GM19193 (cell line): ENCODE measurements at regions not wholly inside any gene's neighbourhood (a gene's known extent, or its start where the extent isn't known, plus 50 kb on each side); places are given as distances from the start of the nearest gene placed in this dataset.

Experiments used
- POLR2A ChIP-seq: IDR thresholded peaks from 4 replicates; pipeline ENCODE4 v1.6.1; 2011; ENCODE audit not compliant: insufficient read depth, insufficient read length; ENCODE audit errors: extremely low read depth

GRCh38 chr13:42373048-42373812 is 101.3 kb downstream of the AKAP11 start:
- TF ChIP-seq POLR2A, result no peak

GRCh38 chr13:42375663-42376062 is 103.7 kb downstream of the AKAP11 start:
- no peak for TF ChIP-seq POLR2A

GRCh38 chr13:42377640-42378382 is 105.9 kb downstream of the AKAP11 start:
- TF ChIP-seq POLR2A, result peak; percentile 26

- peak; percentile 48 for TF ChIP-seq POLR2A
These were observed 106.4 kb downstream of the AKAP11 start for GRCh38 chr13:42378383-42378780.

GRCh38 chr13:42379241-42379640 is 107.3 kb downstream of the AKAP11 start:
- no peak for TF ChIP-seq POLR2A

- TF ChIP-seq POLR2A, result no peak
These were observed 108.6 kb downstream of the AKAP11 start for GRCh38 chr13:42380420-42381164.

GRCh38 chr13:42381165-42381425 is 109.1 kb downstream of the AKAP11 start:
- no peak for TF ChIP-seq POLR2A

- no peak for TF ChIP-seq POLR2A
These were observed 111.1 kb downstream of the AKAP11 start for GRCh38 chr13:42383025-42383424.

GRCh38 chr13:42384265-42384664 is 112.3 kb downstream of the AKAP11 start:
- no peak for TF ChIP-seq POLR2A

- no peak for TF ChIP-seq POLR2A
These were observed 116.4 kb downstream of the AKAP11 start for GRCh38 chr13:42388326-42388725.

- TF ChIP-seq POLR2A, result no peak
These were observed 117.1 kb downstream of the AKAP11 start for GRCh38 chr13:42389041-42389440.

GRCh38 chr13:42392180-42392579 is 120.2 kb downstream of the AKAP11 start:
- no peak for TF ChIP-seq POLR2A

GRCh38 chr13:42392716-42393572 is 121.0 kb downstream of the AKAP11 start:
- TF ChIP-seq POLR2A, result no peak

- TF ChIP-seq POLR2A, result no peak
These were observed 121.8 kb downstream of the AKAP11 start for GRCh38 chr13:42393573-42394360.

GRCh38 chr13:42394361-42394708 is 122.4 kb downstream of the AKAP11 start:
- peak; percentile 4 for TF ChIP-seq POLR2A

- no peak for TF ChIP-seq POLR2A
These were observed 122.7 kb downstream of the AKAP11 start for GRCh38 chr13:42394711-42395085.
